HG03342 (cell line): ENCODE measurements at regions not wholly inside any gene's neighbourhood (a gene's known extent, or its start where the extent isn't known, plus 50 kb on each side); places are given as distances from the start of the nearest gene placed in this dataset.

Experiments used
- ATAC-seq: cut with Tn5 transposase; IDR thresholded peaks from one replicate; pipeline ENCODE4 v1.9.1; 2021; ENCODE audit warnings: mild to moderate bottlenecking, moderate library complexity; ENCODE audit not compliant: unreplicated experiment

DNA sequence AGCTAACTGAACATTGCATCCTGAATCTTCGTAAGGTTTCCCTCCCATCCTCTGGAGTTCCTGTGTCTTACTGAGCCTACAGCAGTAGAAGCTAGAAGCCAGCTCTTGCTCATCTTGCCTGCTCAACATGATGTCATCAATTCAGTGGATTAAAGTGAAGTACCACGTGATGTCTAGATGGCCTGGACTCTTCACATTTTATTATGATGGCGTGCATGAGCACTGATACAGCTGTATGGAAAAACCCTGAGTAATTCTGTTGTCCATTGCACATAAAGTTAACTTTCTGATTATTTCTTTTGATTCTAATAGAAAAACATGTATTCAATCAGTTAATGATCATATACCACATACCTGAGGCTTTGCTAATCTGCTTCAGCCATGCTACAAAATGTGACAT lies 2387.7 kb upstream of the TENM3 start:
- no peak for ATAC-seq

GRCh38 chr4:179858221-179858620 lies 2385.0 kb upstream of the TENM3 start:
- no peak for ATAC-seq

DNA sequence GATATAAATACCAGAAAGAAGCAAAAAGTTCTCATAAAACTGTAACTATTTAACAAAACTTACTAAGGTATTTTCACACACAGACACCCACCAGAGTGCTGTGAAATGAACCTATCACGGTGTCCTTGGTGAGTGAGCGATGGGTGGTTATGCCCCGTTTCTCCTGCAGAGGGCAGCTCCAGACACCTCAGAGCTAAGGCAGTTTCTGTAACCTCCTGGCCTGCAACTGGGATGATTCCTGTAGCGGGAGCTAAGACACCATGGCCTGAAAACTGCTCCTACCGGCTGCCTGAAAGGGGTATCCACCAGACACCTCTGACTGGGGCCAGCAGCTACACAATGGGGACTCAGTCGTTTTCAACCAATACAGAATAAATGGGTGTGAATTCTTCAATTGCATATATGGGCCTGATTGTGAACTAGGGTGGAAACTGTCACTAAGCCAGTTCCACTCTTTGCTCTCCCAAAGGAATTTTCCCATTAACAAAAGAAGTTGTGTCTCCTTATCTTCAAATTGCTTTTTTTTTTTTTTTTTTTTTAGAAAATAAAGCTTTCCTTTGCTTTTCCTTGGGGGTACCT lies 2375.8 kb upstream of the TENM3 start:
- peak; percentile 99 for ATAC-seq

DNA sequence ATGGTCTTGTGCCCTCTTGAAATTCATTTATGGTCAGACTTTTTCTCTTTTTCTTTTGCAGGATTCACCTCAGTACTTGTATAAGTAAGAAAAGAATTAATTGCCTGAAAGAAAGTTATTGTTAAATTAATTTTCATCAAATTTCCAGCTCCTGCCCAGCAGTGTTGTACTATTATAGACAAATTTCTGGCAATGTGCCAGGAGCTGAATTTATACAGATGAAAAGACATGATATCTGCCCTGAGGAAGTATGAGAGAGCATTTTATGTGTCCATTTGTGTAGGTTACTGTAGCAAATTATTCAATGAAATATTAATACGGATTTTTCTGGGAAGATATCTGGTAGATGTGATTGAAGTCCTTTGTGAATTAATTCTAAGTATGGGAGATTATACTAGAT lies 2371.5 kb upstream of the TENM3 start:
- ATAC-seq, result no peak

GRCh38 chr4:179872755-179873154 lies 2370.4 kb upstream of the TENM3 start:
- ATAC-seq, result no peak

DNA sequence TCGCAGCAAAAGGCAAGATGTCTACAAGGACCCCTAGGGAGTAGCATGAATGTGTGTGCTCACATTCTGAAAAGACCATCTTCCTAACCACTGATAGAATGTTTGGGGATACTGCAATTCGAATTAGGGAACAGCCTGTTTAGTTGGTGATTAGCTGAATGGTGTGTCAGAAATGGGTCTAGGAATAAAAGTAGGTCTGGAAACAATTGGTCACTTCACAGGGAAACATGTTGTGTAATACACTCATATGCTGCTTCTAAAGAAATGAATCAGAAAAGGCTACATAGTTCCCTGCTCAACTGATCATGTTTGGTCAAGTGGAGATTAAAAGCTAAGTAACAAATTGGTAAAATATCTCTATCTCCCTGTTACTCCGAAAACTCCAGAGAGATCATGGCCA lies 2362.4 kb upstream of the TENM3 start:
- no peak for ATAC-seq

DNA sequence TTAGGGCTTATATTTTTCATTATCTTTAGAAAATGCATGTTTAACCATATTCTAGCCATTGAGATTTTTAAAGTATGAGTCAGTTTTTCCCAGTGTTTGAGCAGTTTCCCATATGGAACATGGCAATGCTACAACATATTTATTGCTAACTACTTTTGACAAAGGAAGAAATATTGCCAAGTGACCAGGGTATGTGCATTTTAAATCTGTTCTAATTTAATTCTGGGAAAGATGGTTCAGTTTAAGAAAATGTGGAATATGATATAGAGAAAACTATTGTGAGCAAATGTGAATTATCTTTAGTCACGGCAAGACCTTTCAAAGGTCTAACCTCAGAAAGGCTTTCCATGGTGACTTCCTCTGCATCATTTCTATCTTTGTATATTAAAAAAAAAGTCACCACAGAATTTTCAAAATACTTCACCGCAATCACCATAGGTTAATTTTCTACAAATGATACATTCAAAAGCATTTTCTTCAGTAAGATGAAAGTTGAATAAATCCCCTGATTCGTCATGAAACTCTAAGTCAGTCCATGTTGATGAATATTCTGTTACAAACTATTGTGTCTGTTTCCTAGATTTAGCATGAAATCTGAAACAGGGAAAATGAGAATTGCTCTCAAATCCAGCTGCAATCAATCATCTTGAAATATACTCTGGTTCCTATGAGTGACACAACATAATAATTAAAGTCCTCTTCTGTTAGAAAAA lies 2349.0 kb upstream of the TENM3 start:
- no peak for ATAC-seq

DNA sequence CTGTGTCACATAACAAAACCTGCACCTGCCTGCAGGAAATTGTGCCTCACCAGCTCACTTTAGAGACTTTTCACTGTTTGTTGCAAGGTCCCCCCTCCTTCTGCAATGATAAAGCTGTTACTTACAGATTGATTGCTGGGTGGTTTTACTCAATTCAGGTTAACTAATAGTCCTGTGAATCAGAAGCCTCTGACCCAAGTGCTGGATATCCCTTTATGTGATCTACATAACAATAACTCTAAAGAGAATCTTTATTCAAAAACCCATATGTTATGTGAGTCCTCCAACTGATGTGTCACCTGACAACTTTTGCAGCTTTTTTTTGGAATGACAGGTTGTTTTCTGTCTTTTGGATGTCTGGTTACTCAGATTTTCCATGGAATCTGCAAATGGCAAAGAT lies 2323.6 kb upstream of the TENM3 start:
- no peak for ATAC-seq

- no peak for ATAC-seq
Measured at GRCh38 chr4:179927473-179927872, 2315.7 kb upstream of the TENM3 start.

GRCh38 chr4:179941911-179942310 lies 2301.3 kb upstream of the TENM3 start:
- ATAC-seq, result no peak

DNA sequence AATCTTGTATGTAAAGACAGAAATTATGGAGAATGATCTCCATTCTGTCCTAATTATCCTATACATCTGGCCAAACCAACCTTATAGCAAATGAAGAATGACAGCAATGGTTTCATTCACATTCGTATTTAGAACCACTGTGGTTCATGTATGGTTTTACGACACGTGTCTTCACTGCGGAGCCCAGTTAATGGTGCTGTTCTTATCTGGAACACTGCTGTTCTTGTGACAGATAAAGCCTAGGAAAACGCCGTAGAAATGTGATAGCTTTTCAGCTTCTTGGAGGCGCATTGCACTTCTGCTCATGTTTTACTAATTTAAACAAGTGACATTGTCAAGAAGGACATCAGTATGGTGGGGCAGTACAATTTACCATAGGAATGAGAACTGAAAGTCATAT lies 2266.4 kb upstream of the TENM3 start:
- no peak for ATAC-seq

- ATAC-seq, result no peak
Measured at GRCh38 chr4:179977378-179977777, 2265.8 kb upstream of the TENM3 start.

GRCh38 chr4:179981161-179981560 lies 2262.0 kb upstream of the TENM3 start:
- no peak for ATAC-seq

DNA sequence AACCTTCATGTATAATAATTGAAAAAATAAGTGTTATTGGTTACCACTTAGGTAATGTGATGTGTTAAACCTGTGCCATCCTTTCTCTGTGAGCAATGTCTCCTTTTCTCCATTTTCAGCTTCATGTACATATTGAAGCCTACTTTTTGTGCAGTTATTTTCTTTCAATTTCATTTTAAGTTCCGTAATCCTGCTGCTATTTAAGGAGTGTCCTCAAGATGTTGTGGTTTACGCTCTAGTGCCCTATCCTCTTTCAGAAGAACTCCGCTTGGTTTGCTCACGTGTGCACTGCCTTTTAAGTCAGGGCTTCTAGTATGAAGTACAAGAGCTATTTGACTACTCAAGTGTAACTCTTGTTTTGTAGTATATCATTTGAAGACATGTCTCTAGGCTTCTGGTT lies 2253.2 kb upstream of the TENM3 start:
- peak; percentile 100 for ATAC-seq

GRCh38 chr4:180009316-180009715 lies 2233.9 kb upstream of the TENM3 start:
- no peak for ATAC-seq

- peak; percentile 68 for ATAC-seq
Measured at GRCh38 chr4:180028682-180029081, 2214.5 kb upstream of the TENM3 start.

- ATAC-seq, result no peak
Measured at GRCh38 chr4:180031330-180031729, 2211.9 kb upstream of the TENM3 start.

GRCh38 chr4:180041576-180041975 lies 2201.6 kb upstream of the TENM3 start:
- no peak for ATAC-seq

DNA sequence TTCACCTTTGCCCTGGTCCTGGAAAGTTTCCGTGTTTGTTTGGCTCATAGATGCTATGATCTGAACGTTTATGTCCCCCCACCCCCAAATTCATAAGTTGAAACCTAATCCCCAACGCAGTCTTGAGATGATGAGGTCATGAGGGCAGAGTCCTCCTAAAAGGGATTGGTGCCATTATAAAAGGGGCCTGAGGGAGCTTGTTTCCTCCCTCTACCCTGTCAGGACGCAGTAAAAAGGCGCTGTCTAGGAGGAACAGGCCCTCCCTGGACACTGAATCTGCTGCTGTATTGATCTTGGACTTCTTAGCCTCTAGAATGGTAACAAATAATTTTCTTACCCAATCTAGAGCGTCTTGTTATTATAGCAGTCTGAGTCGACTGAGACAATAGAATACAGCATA lies 2190.6 kb upstream of the TENM3 start:
- ATAC-seq, result no peak

GRCh38 chr4:180054291-180054690 lies 2188.9 kb upstream of the TENM3 start:
- no peak for ATAC-seq

DNA sequence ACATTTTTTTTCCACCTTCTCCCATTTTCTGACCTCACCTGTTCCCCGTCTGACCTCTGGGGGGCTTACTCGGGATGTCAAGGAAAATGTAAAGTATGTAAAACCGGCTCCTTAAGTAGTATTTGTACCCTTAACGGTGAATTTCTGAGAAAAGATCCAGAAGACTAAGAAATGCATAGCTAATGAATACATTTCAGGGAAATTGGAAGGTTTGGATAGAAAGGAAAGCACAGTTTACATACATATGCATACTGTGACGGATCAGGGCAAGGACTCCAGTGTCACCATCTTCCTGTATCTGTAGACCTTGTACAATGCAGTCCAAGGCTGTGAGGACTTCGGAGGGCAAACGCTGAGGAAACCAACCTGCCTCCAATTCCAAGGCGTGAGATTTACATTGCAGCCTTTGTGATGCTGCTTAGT lies 2185.9 kb upstream of the TENM3 start:
- ATAC-seq, result no peak

GRCh38 chr4:180057891-180058671 lies 2185.1 kb upstream of the TENM3 start:
- ATAC-seq, result peak; percentile 46
